ENCODE measurements at regions not wholly inside any gene's neighbourhood (a gene's known extent, or its start where the extent isn't known, plus 50 kb on each side); places are given as distances from the start of the nearest gene placed in this dataset.

DNA sequence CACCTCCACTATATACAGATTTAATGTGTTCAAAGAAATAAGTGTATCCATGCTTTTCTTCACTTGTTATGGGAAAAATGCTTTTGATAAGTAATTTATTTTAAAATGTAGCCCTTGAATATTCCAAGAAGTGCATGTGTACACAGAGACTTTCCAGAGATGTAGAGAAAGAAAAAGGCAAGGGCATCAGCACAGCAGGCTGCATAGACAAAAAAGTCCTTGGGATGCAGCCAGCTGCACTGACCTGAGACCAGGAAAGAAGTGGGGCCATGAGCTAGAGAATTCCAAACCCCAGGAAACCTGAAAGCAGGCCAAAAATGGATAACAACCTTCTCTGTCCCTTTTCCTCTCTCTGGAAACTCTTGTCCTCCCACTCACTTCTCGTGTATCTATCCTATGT is 51.6 kb upstream of the PRDM8 start:
- H3K27me3 ChIP-seq: no peaks in the 10 kb centered on the region
- H3K27ac ChIP-seq: no peak overlapping the region
- no peaks in the 10 kb centered on the region for H3K4me1 ChIP-seq
- intact Hi-C loops (cut with DNase I; ENCODE audit: low total_unique reads): no loop called here
- no peak for DNase-seq (ENCODE audit: low spot score in 2 of 2)
- no peaks in the 10 kb centered on the region for H3K9me3 ChIP-seq
- no peak overlapping the region for H3K4me3 ChIP-seq
- no peak for TF ChIP-seq POLR2AphosphoS5 (IDR thresholded peaks at IDR 0.05)
- TF ChIP-seq, protein P1, sequence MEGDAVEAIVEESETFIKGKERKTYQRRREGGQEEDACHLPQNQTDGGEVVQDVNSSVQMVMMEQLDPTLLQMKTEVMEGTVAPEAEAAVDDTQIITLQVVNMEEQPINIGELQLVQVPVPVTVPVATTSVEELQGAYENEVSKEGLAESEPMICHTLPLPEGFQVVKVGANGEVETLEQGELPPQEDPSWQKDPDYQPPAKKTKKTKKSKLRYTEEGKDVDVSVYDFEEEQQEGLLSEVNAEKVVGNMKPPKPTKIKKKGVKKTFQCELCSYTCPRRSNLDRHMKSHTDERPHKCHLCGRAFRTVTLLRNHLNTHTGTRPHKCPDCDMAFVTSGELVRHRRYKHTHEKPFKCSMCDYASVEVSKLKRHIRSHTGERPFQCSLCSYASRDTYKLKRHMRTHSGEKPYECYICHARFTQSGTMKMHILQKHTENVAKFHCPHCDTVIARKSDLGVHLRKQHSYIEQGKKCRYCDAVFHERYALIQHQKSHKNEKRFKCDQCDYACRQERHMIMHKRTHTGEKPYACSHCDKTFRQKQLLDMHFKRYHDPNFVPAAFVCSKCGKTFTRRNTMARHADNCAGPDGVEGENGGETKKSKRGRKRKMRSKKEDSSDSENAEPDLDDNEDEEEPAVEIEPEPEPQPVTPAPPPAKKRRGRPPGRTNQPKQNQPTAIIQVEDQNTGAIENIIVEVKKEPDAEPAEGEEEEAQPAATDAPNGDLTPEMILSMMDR (IDR thresholded peaks at IDR 0.05): no peak
- TF ChIP-seq POLR2A (IDR thresholded peaks at IDR 0.05): no peak
- H3K36me3 ChIP-seq: no peaks in the 10 kb centered on the region

DNA sequence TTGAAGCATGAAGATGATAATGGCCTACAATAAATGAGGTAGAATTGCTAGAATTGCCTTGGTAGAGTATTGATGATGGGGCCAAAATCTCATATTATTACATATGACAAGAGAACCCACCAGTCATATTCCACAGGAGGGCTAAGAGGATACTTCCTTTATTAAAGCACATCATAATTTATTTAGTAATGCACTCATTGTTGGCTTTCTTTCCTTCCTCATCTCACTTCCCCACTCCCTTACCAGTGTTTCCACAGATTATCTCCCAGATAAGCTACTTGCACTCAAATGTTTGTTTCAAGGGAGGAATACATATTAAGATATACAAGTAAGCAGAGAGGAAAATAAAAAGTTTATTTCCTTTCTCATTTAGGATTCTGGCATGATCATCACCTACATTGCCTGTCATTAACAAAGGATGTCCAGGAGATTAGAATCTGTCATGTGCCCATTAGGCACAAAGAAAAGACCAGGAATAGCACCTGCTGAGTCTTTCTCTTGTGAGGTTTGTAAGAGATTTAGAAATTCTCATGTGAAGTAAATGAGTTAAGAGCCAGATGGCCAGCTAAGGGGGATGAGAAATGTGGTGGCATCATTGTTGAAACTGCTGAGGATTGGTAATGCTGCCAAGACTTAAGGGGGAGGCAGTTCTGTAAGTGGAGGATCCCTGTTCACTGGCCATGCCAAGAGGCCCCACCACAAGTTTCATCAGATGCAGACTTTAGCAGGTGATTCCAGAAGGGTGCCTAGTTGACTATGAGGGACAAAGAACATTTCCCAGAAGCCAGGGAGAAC is 52.4 kb upstream of the PRDM8 start:
- Histone ChIP-seq H3K4me3 (no peak overlapping the region), H3K36me3 (no peaks in the 10 kb centered on the region), H3K27ac (no peak overlapping the region), H3K4me1 (no peaks in the 10 kb centered on the region), H3K9me3 (no peaks in the 10 kb centered on the region), H3K27me3 (no peaks in the 10 kb centered on the region)
- TF ChIP-seq POLR2AphosphoS5 (IDR thresholded peaks at IDR 0.05): no peak
- TF ChIP-seq POLR2A (IDR thresholded peaks at IDR 0.05): no peak
- TF ChIP-seq, protein P1 (IDR thresholded peaks at IDR 0.05): no peak
- intact Hi-C loops (cut with DNase I; ENCODE audit: low total_unique reads): no loop called here
- DNase-seq (ENCODE audit: low spot score in 2 of 2): no peak

- DNase-seq (ENCODE audit: low spot score in 2 of 2): no peak
- intact Hi-C loops (cut with DNase I; ENCODE audit: low total_unique reads): no loop called here
- no peaks in the 10 kb centered on the region for H3K36me3 ChIP-seq
- H3K27ac ChIP-seq: no peak overlapping the region
- TF ChIP-seq POLR2AphosphoS5 (IDR thresholded peaks at IDR 0.05) (no peak), POLR2A (IDR thresholded peaks at IDR 0.05) (no peak)
- TF ChIP-seq, protein P1 (IDR thresholded peaks at IDR 0.05): no peak
- H3K4me1 ChIP-seq: no peaks in the 10 kb centered on the region
- no peak overlapping the region for H3K4me3 ChIP-seq
- H3K27me3 ChIP-seq: no peaks in the 10 kb centered on the region
- H3K9me3 ChIP-seq: no peaks in the 10 kb centered on the region
Measured at GRCh38 chr4:80143307-80143679, 54.0 kb upstream of the PRDM8 start.

- no peaks in the 10 kb centered on the region for H3K36me3 ChIP-seq
- intact Hi-C loops (cut with DNase I; ENCODE audit: low total_unique reads): no loop called here
- TF ChIP-seq POLR2AphosphoS5 (IDR thresholded peaks at IDR 0.05) (no peak), POLR2A (IDR thresholded peaks at IDR 0.05) (no peak)
- TF ChIP-seq, protein P1 (IDR thresholded peaks at IDR 0.05): no peak
- no peak overlapping the region for H3K27ac ChIP-seq
- no peak overlapping the region for H3K4me3 ChIP-seq
- no peaks in the 10 kb centered on the region for H3K27me3 ChIP-seq
- no peaks in the 10 kb centered on the region for H3K4me1 ChIP-seq
- H3K9me3 ChIP-seq: no peaks in the 10 kb centered on the region
- DNase-seq (ENCODE audit: low spot score in 2 of 2): no peak
Measured at GRCh38 chr4:80142394-80143306, 54.7 kb upstream of the PRDM8 start.

GRCh38 chr4:80141543-80141942 is 55.8 kb upstream of the PRDM8 start:
- Histone ChIP-seq H3K4me1 (no peaks in the 10 kb centered on the region), H3K27ac (no peak overlapping the region), H3K27me3 (no peaks in the 10 kb centered on the region), H3K9me3 (no peaks in the 10 kb centered on the region), H3K4me3 (no peak overlapping the region), H3K36me3 (no peaks in the 10 kb centered on the region)
- no peak for DNase-seq (ENCODE audit: low spot score in 2 of 2)
- intact Hi-C loops (cut with DNase I; ENCODE audit: low total_unique reads): no loop called here
- TF ChIP-seq, protein P1 (IDR thresholded peaks at IDR 0.05): no peak
- TF ChIP-seq POLR2AphosphoS5 (IDR thresholded peaks at IDR 0.05) (no peak), POLR2A (IDR thresholded peaks at IDR 0.05) (no peak)
